SK-N-MC (cell line): ENCODE measurements at regions not wholly inside any gene's neighbourhood (a gene's known extent, or its start where the extent isn't known, plus 50 kb on each side); places are given as distances from the start of the nearest gene placed in this dataset.

Experiments used
- EZH2 ChIP-seq: fragments of 200-600 bp; sonication (generic); IDR thresholded peaks from one replicate; pipeline ENCODE4 v1.6.1; 2017; ENCODE audit warnings: antibody characterized with exemption
- POLR2AphosphoS5 ChIP-seq: IDR thresholded peaks from 2 replicates; pipeline ENCODE4 v1.6.1; 2012; ENCODE audit warnings: mild to moderate bottlenecking, low read depth, low read length, borderline replicate concordance

DNA sequence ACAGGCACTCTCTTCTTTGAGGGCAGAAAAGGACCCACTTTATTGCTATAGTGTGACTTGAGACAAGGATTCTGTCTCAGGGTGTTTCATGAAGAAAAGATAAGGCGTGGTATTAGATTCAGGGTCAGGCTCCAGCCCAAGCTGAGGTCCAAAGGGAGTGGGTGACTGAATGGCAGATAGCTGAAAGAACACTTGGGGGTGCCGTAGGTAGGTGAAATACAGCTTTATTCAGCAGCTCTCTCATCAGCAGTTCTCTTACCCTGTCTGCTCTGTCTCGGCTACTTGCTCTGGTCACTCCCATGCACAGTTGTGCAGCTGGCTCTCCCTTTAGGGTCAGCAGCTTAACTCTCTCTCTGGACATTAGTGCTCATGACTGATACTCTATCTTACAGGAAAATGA is 379.9 kb downstream of the LPIN1 start:
- TF ChIP-seq POLR2AphosphoS5: no peak
- no peak for TF ChIP-seq EZH2
